Non-pigmented ciliary epithelial cell (primary cell): ENCODE measurements at regions not wholly inside any gene's neighbourhood (a gene's known extent, or its start where the extent isn't known, plus 50 kb on each side); places are given as distances from the start of the nearest gene placed in this dataset.
A peak's percentile ranks its signal among the peaks of the same experiment; 100 is the strongest.
"Not testable (repeated sequence)": the region's sequence is repeated elsewhere in the genome, so short reads cannot be mapped to it uniquely, and the experiment has no call there.

Experiments
- DNase-seq: peaks from one replicate; pipeline ENCODE4 v3.0.0-alpha.2; 2010; ENCODE audit warnings: low read depth

GRCh38 chr11:109939166-109939810 is 153.9 kb upstream of the ZC3H12C start:
- peak; percentile 74 for DNase-seq

- DNase-seq, result peak; percentile 79
Observed at GRCh38 chr11:109940816-109941215, 152.4 kb upstream of the ZC3H12C start.

- DNase-seq, result no peak
Observed at GRCh38 chr11:109945626-109946321, 147.4 kb upstream of the ZC3H12C start.

GRCh38 chr11:109946322-109946846 is 146.8 kb upstream of the ZC3H12C start:
- peak; percentile 93 for DNase-seq

GRCh38 chr11:109954534-109954933 is 138.7 kb upstream of the ZC3H12C start:
- no peak for DNase-seq

- no peak for DNase-seq
Observed at GRCh38 chr11:109956124-109956793, 136.9 kb upstream of the ZC3H12C start.

GRCh38 chr11:109957000-109957399 is 136.2 kb upstream of the ZC3H12C start:
- DNase-seq, result no peak

GRCh38 chr11:109957601-109958000 is 135.6 kb upstream of the ZC3H12C start:
- no peak for DNase-seq

GRCh38 chr11:109958131-109958820 is 134.9 kb upstream of the ZC3H12C start:
- DNase-seq, result no peak

- DNase-seq, result no peak
Observed at GRCh38 chr11:109958821-109959166, 134.4 kb upstream of the ZC3H12C start.

GRCh38 chr11:109960831-109961230 is 132.4 kb upstream of the ZC3H12C start:
- peak; percentile 90 for DNase-seq

- no peak for DNase-seq
Observed at GRCh38 chr11:109961261-109961660, 131.9 kb upstream of the ZC3H12C start.

- DNase-seq, result no peak
Observed at GRCh38 chr11:109963101-109963500, 130.1 kb upstream of the ZC3H12C start.

GRCh38 chr11:109964487-109964886 is 128.7 kb upstream of the ZC3H12C start:
- no peak for DNase-seq

GRCh38 chr11:109965445-109965844 is 127.7 kb upstream of the ZC3H12C start:
- DNase-seq, result not testable (repeated sequence)

- not testable (repeated sequence) for DNase-seq
Observed at GRCh38 chr11:109965926-109966325, 127.3 kb upstream of the ZC3H12C start.

- DNase-seq, result not testable (repeated sequence)
Observed at GRCh38 chr11:109967136-109967535, 126.1 kb upstream of the ZC3H12C start.

GRCh38 chr11:109968299-109968698 is 124.9 kb upstream of the ZC3H12C start:
- no peak for DNase-seq

GRCh38 chr11:109968781-109969180 is 124.4 kb upstream of the ZC3H12C start:
- no peak for DNase-seq

GRCh38 chr11:109970516-109971183 is 122.5 kb upstream of the ZC3H12C start:
- DNase-seq, result no peak

GRCh38 chr11:109971184-109971523 is 122.0 kb upstream of the ZC3H12C start:
- peak; percentile 38 for DNase-seq

- no peak for DNase-seq
Observed at GRCh38 chr11:109972181-109972715, 120.9 kb upstream of the ZC3H12C start.
